ENCODE measurements at regions not wholly inside any gene's neighbourhood (a gene's known extent, or its start where the extent isn't known, plus 50 kb on each side); places are given as distances from the start of the nearest gene placed in this dataset.
A peak's percentile ranks its signal among the peaks of the same experiment; 100 is the strongest.

- TF ChIP-seq CTCF (conservative IDR thresholded peaks at IDR 0.05; ENCODE audit: control insufficient read depth, insufficient read depth, low read depth, low read length) = no peak
- DNase-seq (ENCODE audit: low read depth) = no peak
- no peak overlapping the region for H3K4me3 ChIP-seq (ENCODE audit: control insufficient read depth, low read depth, low read length)
Observed at GRCh38 chr4:184309241-184310170, 91.8 kb upstream of the ENPP6 start.

DNA sequence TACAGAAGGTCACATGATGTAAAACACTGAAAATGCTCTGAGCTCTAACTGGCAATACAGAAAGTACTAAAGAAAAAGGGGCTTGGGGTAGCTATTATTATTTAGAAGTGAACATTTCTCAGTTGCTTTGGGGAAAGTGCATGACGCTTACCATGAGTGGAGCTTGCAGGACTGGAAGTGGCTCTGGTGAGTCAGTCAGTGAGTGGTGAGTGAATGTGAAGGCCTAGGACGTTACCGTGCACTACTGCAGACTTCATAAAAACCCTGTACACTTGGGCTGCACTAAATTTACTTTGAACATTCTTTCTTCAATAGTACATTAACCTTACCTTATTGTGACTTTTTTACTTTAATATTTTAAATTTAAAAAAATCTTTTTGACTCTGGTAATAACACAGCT lies 89.3 kb upstream of the ENPP6 start:
- peak; percentile 26 for DNase-seq (ENCODE audit: low read depth)

GRCh38 chr4:184306470-184306869 lies 88.8 kb upstream of the ENPP6 start:
- no peak for DNase-seq (ENCODE audit: low read depth)
- TF ChIP-seq CTCF (conservative IDR thresholded peaks at IDR 0.05; ENCODE audit: control insufficient read depth, insufficient read depth, low read depth, low read length) = no peak
- no peak overlapping the region for H3K4me3 ChIP-seq (ENCODE audit: control insufficient read depth, low read depth, low read length)

More for the DNA sequence above, 89.3 kb upstream of the ENPP6 start:
- no peak overlapping the region for H3K4me3 ChIP-seq (ENCODE audit: control insufficient read depth, low read depth, low read length)
- no peak for TF ChIP-seq CTCF (conservative IDR thresholded peaks at IDR 0.05; ENCODE audit: control insufficient read depth, insufficient read depth, low read depth, low read length)

DNA sequence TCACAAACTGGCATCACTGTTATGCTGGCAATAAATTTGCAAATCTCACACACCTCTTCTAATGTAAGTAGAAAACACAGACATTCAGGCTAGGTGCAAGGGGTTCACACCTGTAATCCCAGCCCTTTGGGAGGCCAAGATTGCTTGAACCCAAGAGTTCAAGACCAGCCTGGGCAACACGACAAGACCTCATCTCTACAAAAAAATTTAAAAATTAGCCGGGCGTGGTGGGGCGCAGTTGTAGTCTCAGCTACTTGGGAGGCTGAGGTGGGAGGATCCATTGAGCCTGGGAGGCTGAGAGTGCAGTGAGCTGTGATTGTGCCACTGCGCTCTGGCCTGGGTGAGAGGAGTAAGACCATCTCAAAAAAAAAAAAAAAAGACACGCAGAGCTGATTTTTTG lies 83.1 kb upstream of the ENPP6 start:
- no peak for DNase-seq (ENCODE audit: low read depth)
- no peak for TF ChIP-seq CTCF (conservative IDR thresholded peaks at IDR 0.05; ENCODE audit: control insufficient read depth, insufficient read depth, low read depth, low read length)
- H3K4me3 ChIP-seq (ENCODE audit: control insufficient read depth, low read depth, low read length) = no peak overlapping the region

DNA sequence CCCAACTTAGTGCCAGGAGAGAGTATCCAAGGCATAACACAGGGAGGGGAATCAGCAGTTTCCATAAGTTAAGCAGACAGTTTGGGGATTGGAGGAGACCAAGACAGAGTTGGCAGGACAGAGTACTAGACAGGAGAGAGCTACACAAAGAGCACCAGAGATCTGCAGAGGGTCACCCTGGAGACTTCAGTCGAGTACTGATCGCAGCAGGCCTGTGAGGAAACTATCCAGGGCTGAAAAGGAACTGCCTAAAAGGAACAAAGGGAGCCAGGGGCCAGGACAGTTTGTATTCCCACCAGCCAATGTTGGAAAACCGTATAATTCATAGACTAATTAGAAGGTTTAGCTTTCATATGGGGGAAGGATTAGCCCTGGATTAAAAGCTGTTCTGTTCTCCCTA lies 80.6 kb upstream of the ENPP6 start:
- H3K4me3 ChIP-seq (ENCODE audit: control insufficient read depth, low read depth, low read length) = no peak overlapping the region

DNA sequence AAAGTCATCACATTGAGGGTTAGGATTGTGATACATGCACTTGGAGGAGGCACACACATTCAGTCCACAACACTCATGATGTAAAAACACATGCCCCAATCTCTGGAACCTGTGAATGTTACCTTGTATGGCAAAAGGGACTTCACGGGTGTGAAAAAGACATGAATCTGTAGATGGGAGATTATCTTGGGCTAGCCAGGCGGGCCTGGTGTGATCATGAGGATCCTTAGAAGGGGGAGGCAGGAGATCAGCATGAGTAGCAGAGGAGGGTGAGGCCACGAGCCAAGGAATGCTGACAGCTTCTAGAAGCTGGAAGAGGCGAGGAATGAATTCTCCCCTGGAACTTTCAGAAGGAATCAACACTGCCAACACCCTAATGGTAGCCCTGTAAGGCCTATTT lies 77.5 kb upstream of the ENPP6 start:
- no peak for TF ChIP-seq CTCF (conservative IDR thresholded peaks at IDR 0.05; ENCODE audit: control insufficient read depth, insufficient read depth, low read depth, low read length)
- no peak overlapping the region for H3K4me3 ChIP-seq (ENCODE audit: control insufficient read depth, low read depth, low read length)
- no peak for DNase-seq (ENCODE audit: low read depth)

More for the DNA sequence above, 80.6 kb upstream of the ENPP6 start:
- DNase-seq (ENCODE audit: low read depth) = no peak
- TF ChIP-seq CTCF (conservative IDR thresholded peaks at IDR 0.05; ENCODE audit: control insufficient read depth, insufficient read depth, low read depth, low read length) = no peak

All from fibroblast of mammary gland (primary cell).